EH (cell line): ENCODE measurements at regions not wholly inside any gene's neighbourhood (a gene's known extent, or its start where the extent isn't known, plus 50 kb on each side); places are given as distances from the start of the nearest gene placed in this dataset.
"Not testable (repeated sequence)": the region's sequence is repeated elsewhere in the genome, so short reads cannot be mapped to it uniquely, and the experiment has no call there.

ENCODE experiments used
- DNase-seq: peaks from one replicate; pipeline ENCODE4 v3.0.0-alpha.2; 2015; ENCODE audit warnings: low read depth

- no peak for DNase-seq
Measured at GRCh38 chr15:36400936-36401585, 178.4 kb upstream of the CDIN1 start.

DNA sequence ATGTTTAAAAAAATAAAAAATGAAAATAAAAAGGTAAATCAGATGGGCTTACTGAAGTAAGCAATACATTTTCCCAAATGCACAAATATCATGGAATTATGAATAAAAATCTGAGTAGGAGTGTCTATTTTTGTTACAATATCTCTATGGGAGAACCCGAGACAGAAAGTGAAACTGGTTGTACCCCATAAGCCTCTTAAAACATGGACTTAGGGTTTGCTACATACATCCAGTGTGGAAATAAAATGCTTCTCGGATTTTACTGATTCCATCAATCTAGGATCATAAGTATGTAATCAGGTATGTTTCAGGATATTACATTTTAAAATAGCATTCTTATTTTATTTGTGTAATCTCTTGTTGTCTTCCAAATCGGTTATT, 177.8 kb upstream of the CDIN1 start:
- no peak for DNase-seq

DNA sequence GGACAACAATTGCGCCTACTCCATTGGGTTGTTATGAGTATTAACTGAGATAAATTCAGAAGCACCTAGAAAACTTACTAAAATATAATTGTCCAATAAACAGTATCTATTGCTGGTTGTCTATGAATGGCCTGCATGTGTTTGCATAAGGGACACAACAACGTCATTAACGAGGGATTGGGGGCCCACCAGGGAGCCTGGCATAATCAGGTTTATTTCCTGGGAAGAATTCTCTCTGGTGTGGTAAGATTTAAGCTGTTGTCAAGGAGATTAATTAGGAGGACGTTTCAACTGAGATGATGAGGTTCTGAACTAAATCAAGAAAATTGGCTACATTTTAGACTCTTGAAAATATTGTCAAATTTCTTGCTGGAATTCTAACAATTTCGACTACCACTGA, 176.1 kb upstream of the CDIN1 start:
- DNase-seq: no peak

DNA sequence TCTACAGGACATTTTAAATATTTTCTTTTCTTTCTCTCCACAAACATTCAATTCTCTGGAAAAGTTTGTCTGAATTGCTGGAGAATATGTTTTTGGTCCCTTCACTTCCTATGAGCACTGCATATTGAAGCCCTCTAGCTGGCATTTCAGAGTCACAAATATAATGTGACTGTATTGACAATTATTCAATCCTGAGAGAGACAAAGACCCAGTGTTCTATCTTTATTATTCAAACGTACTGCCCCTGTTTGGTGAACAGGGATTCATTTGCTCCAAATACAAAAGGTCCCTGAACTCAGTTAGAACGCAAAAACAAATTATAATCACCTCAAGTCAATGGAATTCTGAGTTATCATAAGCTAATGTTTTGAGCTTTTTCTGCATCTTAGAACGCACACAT, 173.1 kb upstream of the CDIN1 start:
- DNase-seq: no peak

DNA sequence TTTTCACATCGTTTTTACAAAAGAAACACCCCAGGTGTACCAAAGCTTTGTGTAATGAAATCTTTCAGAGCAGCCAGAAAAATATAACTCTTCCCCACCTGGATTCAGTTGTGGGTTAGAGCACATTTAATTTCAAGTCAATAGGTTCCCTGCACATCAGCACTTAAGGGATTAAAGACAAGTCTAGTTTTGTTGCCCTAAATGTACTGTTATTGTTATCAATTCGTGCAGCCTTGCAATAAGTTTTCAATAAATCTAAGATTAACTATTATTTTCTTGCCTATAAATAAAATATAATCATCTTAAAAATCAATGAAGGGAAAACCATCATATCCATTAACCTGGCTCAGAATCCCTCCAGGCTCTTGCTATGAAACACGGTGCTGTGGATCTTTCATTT, 172.5 kb upstream of the CDIN1 start:
- DNase-seq: no peak

DNA sequence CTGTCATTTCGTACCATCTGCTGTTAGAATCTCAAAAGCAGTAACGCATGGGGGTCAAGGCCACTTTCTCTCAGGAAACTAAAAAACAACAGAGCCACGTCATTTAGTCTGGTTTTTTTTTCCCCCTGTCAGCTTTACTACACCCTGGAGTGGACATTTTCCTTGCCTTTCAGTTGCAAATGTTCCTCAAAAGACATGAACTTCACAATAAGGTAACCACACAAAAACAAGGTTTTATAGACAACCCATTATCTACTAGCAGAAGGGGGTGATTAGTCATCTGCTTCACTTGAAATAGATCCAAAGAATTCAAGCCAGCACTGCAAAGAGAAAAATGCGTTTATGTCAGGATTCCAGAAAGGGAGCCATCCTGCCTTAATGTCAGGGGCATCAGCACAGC, 171.8 kb upstream of the CDIN1 start:
- DNase-seq: peak; percentile 93

DNA sequence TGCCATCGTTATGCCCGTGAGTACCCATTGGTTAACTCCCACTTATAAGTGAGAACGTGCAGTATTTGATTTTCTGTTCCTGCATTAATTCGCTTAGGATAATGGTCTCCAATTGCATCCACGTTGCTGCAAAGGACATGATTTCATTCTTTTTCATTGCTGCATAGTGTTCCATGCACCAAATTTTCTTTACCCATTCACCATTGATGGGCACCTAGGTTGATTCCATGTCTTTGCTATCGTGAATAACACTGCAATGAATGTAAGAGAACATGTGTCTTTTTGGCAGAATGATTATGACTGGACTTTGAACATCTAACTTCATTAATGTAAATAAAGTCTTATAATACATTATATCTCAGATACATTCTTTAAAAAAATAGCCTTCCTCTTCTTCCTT, 169.6 kb upstream of the CDIN1 start:
- no peak for DNase-seq

- no peak for DNase-seq
Measured at GRCh38 chr15:36414670-36415069, 164.8 kb upstream of the CDIN1 start.

- DNase-seq: peak; percentile 81
Measured at GRCh38 chr15:36415643-36416042, 163.8 kb upstream of the CDIN1 start.

- DNase-seq: peak; percentile 21
Measured at GRCh38 chr15:36422631-36423030, 156.8 kb upstream of the CDIN1 start.

- no peak for DNase-seq
Measured at GRCh38 chr15:36426691-36427090, 152.7 kb upstream of the CDIN1 start.

DNA sequence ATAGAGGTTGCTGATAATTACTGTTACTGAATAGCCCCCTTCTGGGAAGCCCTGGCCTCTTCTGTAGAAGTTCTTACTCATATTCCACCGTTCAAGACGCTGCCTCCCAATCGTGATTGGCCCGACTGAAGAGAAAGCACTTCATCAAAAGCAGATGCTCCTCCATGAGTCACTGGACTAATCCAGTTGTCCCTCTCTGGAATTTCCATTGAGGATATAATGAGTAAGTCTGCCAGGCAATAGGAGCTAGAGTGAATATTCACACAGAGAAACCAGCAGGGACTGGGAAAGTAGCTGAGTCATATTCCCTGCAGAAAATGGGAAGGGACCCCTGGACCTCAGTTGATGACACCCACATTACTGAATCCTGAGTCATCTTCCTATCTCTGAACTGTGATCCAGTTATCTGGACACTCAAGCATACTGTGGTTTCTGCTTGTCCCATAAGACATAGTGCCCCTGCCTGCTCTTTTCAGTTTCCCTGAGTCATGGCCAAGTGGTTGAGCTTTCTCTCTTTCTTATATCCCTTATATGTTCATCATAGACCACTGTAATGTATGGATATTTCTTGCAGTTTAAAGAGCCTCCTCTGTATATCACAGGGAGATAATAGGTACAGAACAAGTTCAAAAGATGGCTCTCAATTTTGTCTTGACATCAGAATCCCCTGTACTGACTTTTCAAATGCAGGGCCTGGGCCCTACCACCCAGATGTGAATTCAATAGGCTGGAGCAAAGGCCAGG, 151.2 kb upstream of the CDIN1 start:
- DNase-seq: peak; percentile 100

DNA sequence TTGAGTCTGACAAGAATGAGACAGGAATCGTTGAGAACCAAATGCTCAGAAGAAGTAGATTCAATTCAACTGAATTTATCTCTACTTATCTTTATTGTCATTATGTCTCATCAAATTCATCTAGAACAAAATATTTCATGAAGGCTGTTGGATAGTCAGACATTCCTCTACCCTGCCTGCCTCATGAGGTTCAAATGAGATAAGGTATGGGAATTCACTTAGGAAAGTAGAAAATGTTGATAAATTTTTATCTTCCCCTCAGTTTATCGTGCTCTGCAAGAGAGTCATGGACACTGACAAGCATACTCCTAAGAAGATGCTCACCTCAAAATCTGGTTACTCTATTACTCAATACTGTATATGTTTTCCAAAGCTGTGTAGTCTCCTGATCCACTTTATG, 149.7 kb upstream of the CDIN1 start:
- no peak for DNase-seq

- peak; percentile 28 for DNase-seq
Measured at GRCh38 chr15:36430280-36430679, 149.1 kb upstream of the CDIN1 start.

GRCh38 chr15:36430726-36431265, 148.6 kb upstream of the CDIN1 start:
- DNase-seq: peak; percentile 70

DNA sequence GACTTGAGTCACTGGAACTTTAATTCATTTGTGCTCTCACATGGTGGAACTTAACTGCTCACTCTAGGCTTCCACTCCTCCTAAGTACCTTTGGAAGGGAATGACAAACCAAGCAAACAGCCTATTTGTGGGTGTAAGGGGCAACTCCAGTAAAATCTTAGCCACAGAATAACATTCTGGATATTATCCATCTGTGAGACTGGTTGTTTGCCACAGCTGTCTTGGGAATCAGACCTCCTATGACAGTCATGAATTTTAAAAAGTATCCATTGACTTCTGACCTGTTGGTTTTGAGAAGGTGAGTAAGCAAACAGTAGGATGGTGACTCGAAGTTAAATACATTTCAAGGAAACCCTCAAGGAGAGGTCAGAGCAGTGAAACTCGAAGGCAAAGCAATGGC, 147.3 kb upstream of the CDIN1 start:
- DNase-seq: peak; percentile 67

GRCh38 chr15:36434177-36434576, 145.2 kb upstream of the CDIN1 start:
- DNase-seq: no peak

- DNase-seq: no peak
Measured at GRCh38 chr15:36438499-36438898, 140.9 kb upstream of the CDIN1 start.

DNA sequence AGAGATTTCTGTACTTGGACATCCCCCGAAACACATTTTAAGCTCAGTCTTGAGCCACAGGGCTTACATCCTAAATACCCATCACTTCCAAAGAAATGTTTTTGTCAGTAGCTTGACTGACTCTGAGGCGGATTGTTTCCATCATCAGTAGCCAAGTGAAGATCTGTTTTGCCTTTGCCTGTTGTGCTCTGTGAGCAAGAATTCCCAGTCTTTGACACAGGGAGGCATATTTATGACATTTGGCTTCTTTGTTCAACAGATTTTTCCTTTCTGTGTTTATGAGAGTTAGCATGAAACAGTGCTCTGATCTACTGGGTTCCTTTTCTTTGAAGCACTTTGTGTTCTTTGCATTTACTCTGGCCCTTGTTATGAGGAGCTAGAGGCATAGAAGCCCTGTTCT, 132.1 kb upstream of the CDIN1 start:
- no peak for DNase-seq

DNA sequence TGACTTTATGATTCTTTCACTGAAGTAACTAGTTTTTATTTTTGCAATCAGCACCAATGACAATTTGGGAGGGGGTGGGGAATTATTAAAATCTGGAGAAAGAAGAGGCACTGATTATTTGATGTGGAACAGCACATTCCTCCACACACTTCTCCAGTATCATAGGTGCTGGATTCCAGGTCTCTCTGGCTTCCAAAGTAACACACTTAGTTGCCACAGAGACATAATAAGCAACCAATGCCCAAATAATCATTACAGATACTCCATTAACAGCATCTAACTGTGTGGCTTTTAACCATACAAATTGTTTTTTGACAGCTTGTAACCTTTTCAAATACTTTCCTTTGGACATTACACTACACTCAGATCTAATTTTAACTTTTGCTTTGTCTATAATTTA, 131.0 kb upstream of the CDIN1 start:
- no peak for DNase-seq

GRCh38 chr15:36449084-36449661, 130.3 kb upstream of the CDIN1 start:
- no peak for DNase-seq

GRCh38 chr15:36449662-36450145, 129.7 kb upstream of the CDIN1 start:
- DNase-seq: no peak

DNA sequence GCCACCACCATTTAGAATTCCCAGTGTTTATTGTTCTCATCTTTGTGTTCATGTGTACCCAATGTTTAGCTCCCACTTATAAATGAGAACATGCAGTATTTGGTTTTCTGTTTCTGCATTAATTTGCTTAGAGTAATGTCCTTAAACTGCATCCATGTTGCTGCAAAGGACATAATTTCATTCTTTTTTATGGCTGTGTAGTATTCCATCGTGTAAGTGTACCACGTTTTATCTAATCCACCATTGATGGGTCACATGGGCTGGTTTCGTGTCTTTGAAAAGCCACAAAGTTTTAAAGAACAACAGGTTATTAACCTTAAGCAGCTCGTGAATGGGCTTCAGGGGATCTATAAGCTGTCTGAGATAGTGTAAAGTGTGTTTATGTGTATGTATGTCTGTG, 125.2 kb upstream of the CDIN1 start:
- DNase-seq: not testable (repeated sequence)
